Neural progenitor cell (in vitro differentiated cells): ENCODE measurements at regions not wholly inside any gene's neighbourhood (a gene's known extent, or its start where the extent isn't known, plus 50 kb on each side); places are given as distances from the start of the nearest gene placed in this dataset.

Source experiments
- DNase-seq: peaks from one replicate; pipeline ENCODE4 v3.0.0-alpha.2; 2016; ENCODE audit warnings: low spot score
- H2AFZ ChIP-seq: fragments of 200-600 bp; sonication (generic); replicated peaks from 2 replicates; pipeline ENCODE4 v1.6.1; 2016; ENCODE audit warnings: antibody characterized with exemption
- H3F3A ChIP-seq: fragments of 200-600 bp; sonication (generic); 2 replicates; pipeline ENCODE4 v1.6.1; 2016; ENCODE audit warnings: antibody characterized with exemption, low read depth
- H3K27ac ChIP-seq: fragments of 200-600 bp; sonication (generic); 2 replicates; pipeline ENCODE4 v1.5.1; 2016; ENCODE audit warnings: mild to moderate bottlenecking
- H3K27me3 ChIP-seq: fragments of 200-600 bp; sonication (generic); 2 replicates; pipeline ENCODE4 v1.6.1; 2016; ENCODE audit warnings: mild to moderate bottlenecking, moderate library complexity
- H3K36me3 ChIP-seq: fragments of 200-600 bp; sonication (generic); 2 replicates; pipeline ENCODE4 v1.5.1; 2016
- H3K4me1 ChIP-seq: fragments of 200-600 bp; sonication (generic); 2 replicates; pipeline ENCODE4 v1.6.1; 2016; ENCODE audit warnings: mixed run types
- H3K4me2 ChIP-seq: fragments of 200-600 bp; sonication (generic); 2 replicates; pipeline ENCODE4 v1.6.1; 2016
- H3K4me3 ChIP-seq: fragments of 200-600 bp; sonication (generic); 2 replicates; pipeline ENCODE4 v1.5.1; 2016
- H3K79me2 ChIP-seq: fragments of 200-600 bp; sonication (generic); 2 replicates; pipeline ENCODE4 v1.6.1; 2016; ENCODE audit warnings: low read depth
- H3K9ac ChIP-seq: fragments of 200-600 bp; sonication (generic); 2 replicates; pipeline ENCODE4 v1.6.1; 2016
- H3K9me3 ChIP-seq: fragments of 200-600 bp; sonication (generic); 2 replicates; pipeline ENCODE4 v1.5.1; 2016; ENCODE audit warnings: low read depth
- H4K20me1 ChIP-seq: fragments of 200-600 bp; sonication (generic); 2 replicates; pipeline ENCODE4 v1.6.1; 2016; ENCODE audit warnings: low read depth
- H3K27ac Mint-ChIP-seq: 3 replicates; pipeline ENCODE4 v1.8.0; 2021; ENCODE audit warnings: mixed read lengths
- H3K27me3 Mint-ChIP-seq: 2 replicates; pipeline ENCODE4 v1.8.0; 2022; ENCODE audit warnings: low read depth, mild to moderate bottlenecking, inconsistent platforms, moderate library complexity, mixed read lengths; ENCODE audit not compliant: insufficient read depth
- H3K36me3 Mint-ChIP-seq: 3 replicates; pipeline ENCODE4 v1.8.0; 2021; ENCODE audit warnings: mixed read lengths
- H3K4me1 Mint-ChIP-seq: 3 replicates; pipeline ENCODE4 v1.8.0; 2021; ENCODE audit warnings: mixed read lengths
- H3K4me3 Mint-ChIP-seq: 3 replicates; pipeline ENCODE4 v1.8.0; 2021; ENCODE audit warnings: mild to moderate bottlenecking, moderate library complexity, mixed read lengths
- H3K9me3 Mint-ChIP-seq: 3 replicates; pipeline ENCODE4 v1.8.0; 2020; ENCODE audit warnings: mixed read lengths
- CTCF ChIP-seq: fragments of 200-600 bp; sonication (generic); IDR thresholded peaks from 2 replicates; pipeline ENCODE4 v1.5.1; 2017; ENCODE audit warnings: antibody characterized with exemption, mild to moderate bottlenecking
- EZH2 ChIP-seq: fragments of 200-600 bp; sonication (generic); IDR thresholded peaks from 2 replicates; pipeline ENCODE4 v1.6.1; 2017; ENCODE audit warnings: antibody characterized with exemption, mild to moderate bottlenecking, moderate library complexity
- EZH2phosphoT487 ChIP-seq: fragments of 200-600 bp; sonication (generic); IDR thresholded peaks from 2 replicates; pipeline ENCODE4 v1.6.1; 2017; ENCODE audit warnings: antibody characterized with exemption

DNA sequence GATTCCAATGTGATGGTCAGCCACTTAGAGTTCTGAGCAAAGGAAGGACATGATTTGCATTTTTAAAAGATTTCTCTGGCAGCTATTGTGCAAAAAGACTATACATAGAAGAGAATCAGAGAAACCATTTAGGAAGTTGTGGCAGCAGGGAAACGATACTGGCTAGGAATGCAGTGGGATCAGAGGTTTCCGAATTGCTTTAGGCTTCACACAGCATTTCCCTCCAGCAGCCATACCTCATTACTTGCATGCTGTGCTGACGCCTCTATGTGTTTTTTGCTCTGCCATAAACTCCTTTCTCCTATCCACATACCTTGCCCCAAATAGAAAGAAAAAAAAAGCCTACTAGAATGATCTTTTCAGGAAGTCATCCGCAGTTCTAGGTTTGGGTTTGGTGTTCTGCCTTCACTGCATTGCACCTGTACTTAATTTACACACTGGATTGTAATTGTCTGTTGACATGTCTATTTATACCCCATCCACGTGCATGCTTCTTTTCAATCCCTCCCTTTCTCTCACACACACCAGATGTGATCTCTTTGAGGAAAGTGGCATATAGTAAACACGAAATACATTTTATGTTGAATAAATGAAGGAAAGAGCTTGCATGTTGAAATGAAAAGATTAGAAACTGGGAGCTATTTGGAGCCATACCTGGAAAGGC is 860.3 kb upstream of the SEMA6D start:
- H2AFZ ChIP-seq, result peak overlapping the region; percentile 83
- H3K4me1 Mint-ChIP-seq, result peaks cover 28% of the 10 kb centered on the region

DNA sequence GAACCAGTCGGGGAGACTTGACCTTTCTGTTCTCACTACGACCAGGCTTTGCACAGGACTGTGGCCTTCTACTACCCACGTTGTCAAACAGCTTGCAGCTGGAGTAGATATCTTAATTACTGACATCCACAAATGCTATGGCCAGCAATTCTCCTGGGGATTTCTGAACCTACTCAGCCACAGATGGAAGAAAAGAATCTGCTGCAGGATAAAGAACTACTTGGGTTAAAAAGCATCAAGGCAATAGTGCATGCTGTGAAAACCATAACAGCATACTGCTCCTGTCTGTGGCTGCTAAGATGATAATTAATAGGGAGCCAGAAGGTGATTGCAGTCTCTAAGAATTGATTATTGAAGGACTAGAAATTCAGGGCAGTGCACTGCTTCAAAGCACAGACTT is 859.2 kb upstream of the SEMA6D start:
- Histone ChIP-seq H3K27me3 (no peaks in the 10 kb centered on the region), H4K20me1 (no peaks in the 10 kb centered on the region), H3K4me2 (no peak overlapping the region), H3F3A (no peaks in the 10 kb centered on the region), H3K36me3 (no peaks in the 10 kb centered on the region), H2AFZ (no peak overlapping the region), H3K27ac (no peak overlapping the region), H3K9me3 (no peaks in the 10 kb centered on the region), H3K4me3 (no peak overlapping the region), H3K4me1 (no peaks in the 10 kb centered on the region), H3K9ac (no peak overlapping the region), H3K79me2 (no peaks in the 10 kb centered on the region)
- no peaks in the 10 kb centered on the region for H3K27me3 Mint-ChIP-seq
- peaks cover 28% of the 10 kb centered on the region for H3K4me1 Mint-ChIP-seq
- H3K27ac Mint-ChIP-seq, result no peak overlapping the region
- DNase-seq, result no peak
- no peaks in the 10 kb centered on the region for H3K9me3 Mint-ChIP-seq
- H3K4me3 Mint-ChIP-seq, result no peak overlapping the region
- H3K36me3 Mint-ChIP-seq, result no peaks in the 10 kb centered on the region
- TF ChIP-seq CTCF (no peak), EZH2phosphoT487 (no peak), EZH2 (no peak)

More for the DNA sequence above, 860.3 kb upstream of the SEMA6D start:
- Histone ChIP-seq H3K4me2 (no peak overlapping the region), H3K4me3 (no peak overlapping the region), H3F3A (no peaks in the 10 kb centered on the region), H3K9ac (no peak overlapping the region), H3K79me2 (no peaks in the 10 kb centered on the region), H3K36me3 (no peaks in the 10 kb centered on the region), H3K9me3 (no peaks in the 10 kb centered on the region), H3K27me3 (no peaks in the 10 kb centered on the region), H3K27ac (no peak overlapping the region), H4K20me1 (no peaks in the 10 kb centered on the region), H3K4me1 (no peaks in the 10 kb centered on the region)
- TF ChIP-seq EZH2phosphoT487, result no peak
- no peak for TF ChIP-seq EZH2
- TF ChIP-seq CTCF, result no peak
- Mint-ChIP-seq H3K27me3 (no peaks in the 10 kb centered on the region), H3K27ac (no peak overlapping the region), H3K4me3 (no peak overlapping the region), H3K9me3 (no peaks in the 10 kb centered on the region), H3K36me3 (no peaks in the 10 kb centered on the region)
- peak; percentile 14 for DNase-seq

DNA sequence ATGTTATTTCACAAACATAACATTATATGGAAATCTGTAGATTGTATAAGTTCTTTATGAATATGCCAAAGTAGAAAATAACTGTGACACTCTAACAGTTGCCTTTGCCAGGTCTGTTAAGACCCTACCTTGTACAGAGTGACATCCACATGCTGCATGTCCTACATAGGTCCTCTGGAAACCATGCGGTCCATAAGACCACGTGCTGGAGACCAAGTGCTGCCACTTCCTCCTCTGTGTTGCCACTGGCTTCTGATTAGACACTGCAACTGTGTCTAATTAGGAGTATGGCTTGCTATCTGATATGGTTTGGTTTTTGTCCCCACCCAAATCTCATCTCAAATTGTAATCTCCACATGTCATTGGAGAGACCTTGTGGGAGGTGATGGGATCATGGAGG is 855.5 kb upstream of the SEMA6D start:
- H3K27ac Mint-ChIP-seq, result no peak overlapping the region
- H3K36me3 ChIP-seq, result no peaks in the 10 kb centered on the region
- no peak overlapping the region for H3K4me2 ChIP-seq
- no peaks in the 10 kb centered on the region for H3K27me3 Mint-ChIP-seq
- H3K9me3 ChIP-seq, result no peaks in the 10 kb centered on the region
- DNase-seq, result no peak
- no peak overlapping the region for H3K4me3 Mint-ChIP-seq
- no peaks in the 10 kb centered on the region for H4K20me1 ChIP-seq
- no peak overlapping the region for H3K4me3 ChIP-seq
- H3K36me3 Mint-ChIP-seq, result no peaks in the 10 kb centered on the region
- no peak overlapping the region for H2AFZ ChIP-seq
- H3K79me2 ChIP-seq, result no peaks in the 10 kb centered on the region
- H3K27ac ChIP-seq, result no peak overlapping the region
- no peaks in the 10 kb centered on the region for H3K27me3 ChIP-seq
- no peaks in the 10 kb centered on the region for H3F3A ChIP-seq
- no peaks in the 10 kb centered on the region for H3K9me3 Mint-ChIP-seq
- TF ChIP-seq CTCF (no peak), EZH2 (no peak), EZH2phosphoT487 (no peak)
- peaks cover 18% of the 10 kb centered on the region for H3K4me1 Mint-ChIP-seq
- no peak overlapping the region for H3K9ac ChIP-seq
- no peaks in the 10 kb centered on the region for H3K4me1 ChIP-seq
